Activated gamma-delta T cell treated with anti-CD3 and anti-CD28 coated beads, Interleukin-2, amount 50 U/mL, for 16 hours (primary cell): ENCODE measurements at regions not wholly inside any gene's neighbourhood (a gene's known extent, or its start where the extent isn't known, plus 50 kb on each side); places are given as distances from the start of the nearest gene placed in this dataset.

Source experiments
- DNase-seq: peaks from one replicate; pipeline ENCODE4 v3.0.0-alpha.2; 2020; ENCODE audit warnings: low read depth

GRCh38 chr3:177512945-177513814 is 315.9 kb upstream of the TBL1XR1 start:
- DNase-seq: no peak

- no peak for DNase-seq
Observed at GRCh38 chr3:177513815-177514610, 316.7 kb upstream of the TBL1XR1 start.

GRCh38 chr3:177514611-177515499 is 317.6 kb upstream of the TBL1XR1 start:
- DNase-seq: no peak

GRCh38 chr3:177515786-177516157 is 318.5 kb upstream of the TBL1XR1 start:
- no peak for DNase-seq

GRCh38 chr3:177516158-177517011 is 319.1 kb upstream of the TBL1XR1 start:
- no peak for DNase-seq

GRCh38 chr3:177517906-177518305 is 320.6 kb upstream of the TBL1XR1 start:
- no peak for DNase-seq

GRCh38 chr3:177519588-177519987 is 322.3 kb upstream of the TBL1XR1 start:
- no peak for DNase-seq

- no peak for DNase-seq
Observed at GRCh38 chr3:177521305-177521704, 324.0 kb upstream of the TBL1XR1 start.

- no peak for DNase-seq
Observed at GRCh38 chr3:177522051-177522450, 324.8 kb upstream of the TBL1XR1 start.

- no peak for DNase-seq
Observed at GRCh38 chr3:177523067-177523675, 325.9 kb upstream of the TBL1XR1 start.

- no peak for DNase-seq
Observed at GRCh38 chr3:177523872-177524438, 326.7 kb upstream of the TBL1XR1 start.

- no peak for DNase-seq
Observed at GRCh38 chr3:177524742-177525141, 327.5 kb upstream of the TBL1XR1 start.

- DNase-seq: no peak
Observed at GRCh38 chr3:177525414-177525813, 328.1 kb upstream of the TBL1XR1 start.

GRCh38 chr3:177525987-177526712 is 328.9 kb upstream of the TBL1XR1 start:
- DNase-seq: no peak

- no peak for DNase-seq
Observed at GRCh38 chr3:177527182-177527581, 329.9 kb upstream of the TBL1XR1 start.

- no peak for DNase-seq
Observed at GRCh38 chr3:177528306-177529070, 331.2 kb upstream of the TBL1XR1 start.

- DNase-seq: no peak
Observed at GRCh38 chr3:177529071-177529550, 331.8 kb upstream of the TBL1XR1 start.

- DNase-seq: no peak
Observed at GRCh38 chr3:177529716-177530335, 332.5 kb upstream of the TBL1XR1 start.
